Cardiac fibroblast (primary cell): ENCODE measurements at regions not wholly inside any gene's neighbourhood (a gene's known extent, or its start where the extent isn't known, plus 50 kb on each side); places are given as distances from the start of the nearest gene placed in this dataset.

Experiments
- DNase-seq, 2 donors: peaks; one replicate each; pipeline versions ENCODE4 v3.0.0 to v3.0.0-alpha.2; 2010; ENCODE audit warnings: low read depth in 2 of 2
- H3K4me3 ChIP-seq, 2 donors: replicated peaks in 1 of 2; 1 replicate in 1 of 2; 2 replicates in 1 of 2; pipeline ENCODE4 v1.5.1; 2011; ENCODE audit warnings: low read depth in 2 of 2, low read length in 2 of 2, mild to moderate bottlenecking in 2 of 2, moderate library complexity in 1 of 2
- CTCF ChIP-seq: IDR thresholded peaks from one replicate; pipeline ENCODE4 v1.5.1; 2011; ENCODE audit warnings: low read depth, mild to moderate bottlenecking, low read length, inconsistent platforms

GRCh38 chr2:65867446-65867845 is 435.0 kb upstream of the SPRED2 start:
- TF ChIP-seq CTCF: no peak
- no peak for DNase-seq
- H3K4me3 ChIP-seq: no peak overlapping the region

- no peak overlapping the region for H3K4me3 ChIP-seq
- no peak for DNase-seq
- TF ChIP-seq CTCF: no peak
Measured at GRCh38 chr2:65866148-65866547, 433.7 kb upstream of the SPRED2 start.

GRCh38 chr2:65864619-65865018 is 432.2 kb upstream of the SPRED2 start:
- H3K4me3 ChIP-seq: no peak overlapping the region
- TF ChIP-seq CTCF: no peak
- no peak for DNase-seq

- H3K4me3 ChIP-seq: no peak overlapping the region
- no peak for TF ChIP-seq CTCF
- DNase-seq: no peak
Measured at GRCh38 chr2:65863713-65864112, 431.3 kb upstream of the SPRED2 start.

GRCh38 chr2:65856928-65857327 is 424.5 kb upstream of the SPRED2 start:
- DNase-seq: no peak
- no peak for TF ChIP-seq CTCF
- no peak overlapping the region for H3K4me3 ChIP-seq

GRCh38 chr2:65856423-65856822 is 424.0 kb upstream of the SPRED2 start:
- DNase-seq: no peak
- no peak for TF ChIP-seq CTCF
- no peak overlapping the region for H3K4me3 ChIP-seq

- TF ChIP-seq CTCF: no peak
- DNase-seq: no peak
- H3K4me3 ChIP-seq: no peak overlapping the region
Measured at GRCh38 chr2:65850695-65851094, 418.3 kb upstream of the SPRED2 start.
